ACC112 (cell line): ENCODE measurements at regions not wholly inside any gene's neighbourhood (a gene's known extent, or its start where the extent isn't known, plus 50 kb on each side); places are given as distances from the start of the nearest gene placed in this dataset.

ENCODE experiments used
- H2AFZ ChIP-seq: fragments of 200-600 bp; sonication (generic); one replicate; pipeline ENCODE4 v1.6.0; 2017; ENCODE audit warnings: antibody characterized with exemption, low read length; ENCODE audit not compliant: unreplicated experiment
- H3K27ac ChIP-seq: fragments of 200-600 bp; sonication (generic); 2 replicates; pipeline ENCODE4 v1.5.1; 2014; ENCODE audit warnings: low read depth, mild to moderate bottlenecking, antibody characterized with exemption, low read length, moderate library complexity
- H3K27me3 ChIP-seq: fragments of 200-600 bp; sonication (generic); 2 replicates; pipeline ENCODE4 v1.6.1; 2014; ENCODE audit warnings: mild to moderate bottlenecking, antibody characterized with exemption, low read length, moderate library complexity, mixed read lengths; ENCODE audit not compliant: insufficient read depth
- H3K36me3 ChIP-seq: fragments of 200-600 bp; sonication (generic); 2 replicates; pipeline ENCODE4 v1.6.1; 2016; ENCODE audit warnings: mild to moderate bottlenecking, antibody characterized with exemption, low read length, moderate library complexity, mixed read lengths; ENCODE audit not compliant: insufficient read depth
- H3K4me1 ChIP-seq: fragments of 200-600 bp; sonication (generic); one replicate; pipeline ENCODE4 v1.6.1; 2016; ENCODE audit warnings: low read length, mixed read lengths; ENCODE audit not compliant: insufficient read depth, unreplicated experiment, control insufficient read depth
- H3K4me3 ChIP-seq: fragments of 200-600 bp; sonication (generic); 2 replicates; pipeline ENCODE4 v1.5.1; 2014; ENCODE audit warnings: mild to moderate bottlenecking, low read depth, low read length
- H3K79me2 ChIP-seq: fragments of 200-600 bp; sonication (generic); one replicate; pipeline ENCODE4 v1.6.0; 2016; ENCODE audit warnings: low read length; ENCODE audit not compliant: control insufficient read depth, unreplicated experiment, insufficient read depth

DNA sequence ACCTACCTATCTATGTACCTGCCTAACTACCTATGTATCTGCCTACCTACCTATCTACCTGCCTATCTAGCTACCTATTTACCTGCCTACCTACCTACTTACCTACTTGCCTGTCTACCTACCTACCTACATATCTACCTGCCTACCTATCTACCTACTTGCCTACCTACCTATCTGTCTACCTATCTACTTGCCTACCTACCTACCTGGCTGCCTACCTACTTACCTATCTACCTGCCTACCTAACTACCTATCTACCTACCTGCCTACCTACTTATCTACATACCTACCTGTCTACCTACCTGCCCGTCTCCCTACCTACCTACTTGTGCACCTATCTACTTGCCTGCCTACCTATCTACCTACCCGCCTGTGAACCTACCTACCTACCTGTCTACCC, 68.7 kb upstream of the NPTX2 start:
- no peak overlapping the region for H3K4me3 ChIP-seq
- no peak overlapping the region for H3K27ac ChIP-seq
- H3K4me1 ChIP-seq = no peaks in the 10 kb centered on the region
- H2AFZ ChIP-seq = no peak overlapping the region
- no peaks in the 10 kb centered on the region for H3K79me2 ChIP-seq
- H3K36me3 ChIP-seq = no peaks in the 10 kb centered on the region
- H3K27me3 ChIP-seq = peaks cover 7% of the 10 kb centered on the region; the same call in 1 of the 2 replicates

DNA sequence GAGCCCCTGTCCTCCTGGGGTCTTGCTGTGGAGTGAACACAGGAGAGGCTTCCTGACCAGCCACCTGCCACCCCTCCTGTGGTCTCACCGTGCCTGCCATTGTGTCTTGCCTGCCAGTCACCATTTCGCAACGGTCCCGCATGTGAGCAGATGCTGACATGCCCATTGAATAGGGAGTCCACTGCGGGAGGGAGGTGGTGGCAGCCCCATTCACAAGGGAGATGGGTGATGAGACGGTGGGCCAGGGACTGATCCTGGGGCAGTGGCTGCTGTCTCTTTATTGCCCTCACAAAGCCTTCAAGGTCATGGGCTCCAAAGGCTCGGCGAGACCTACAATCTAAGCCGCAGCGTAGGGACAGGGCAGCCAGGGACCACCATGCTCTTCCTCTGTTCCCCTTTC, 76.0 kb upstream of the NPTX2 start:
- Histone ChIP-seq H3K4me3 (no peak overlapping the region), H2AFZ (no peak overlapping the region), H3K4me1 (no peaks in the 10 kb centered on the region), H3K27ac (no peak overlapping the region), H3K79me2 (no peaks in the 10 kb centered on the region), H3K36me3 (no peaks in the 10 kb centered on the region), H3K27me3 (peaks cover 13% of the 10 kb centered on the region; the same call in 1 of the 2 replicates)

DNA sequence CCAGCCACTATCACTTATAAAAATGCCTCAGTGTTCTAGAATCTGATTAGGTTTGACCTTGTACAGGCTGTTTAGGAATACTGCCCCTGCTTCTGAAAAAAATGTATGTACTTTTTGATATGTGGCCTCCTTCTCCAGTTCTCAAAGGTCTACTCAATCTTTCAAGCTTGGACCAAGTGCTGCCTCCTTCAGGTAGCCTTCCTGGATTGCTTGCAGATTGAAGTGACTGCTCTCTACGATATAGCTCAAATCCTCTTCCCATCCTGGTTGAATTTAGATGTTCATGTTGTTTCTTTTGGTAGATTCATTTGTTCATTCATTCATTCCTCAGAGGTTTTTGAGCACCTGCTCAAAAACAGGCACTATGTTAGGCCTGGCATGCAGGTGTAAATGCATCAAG, 77.2 kb upstream of the NPTX2 start:
- H3K4me1 ChIP-seq = no peaks in the 10 kb centered on the region
- no peak overlapping the region for H3K4me3 ChIP-seq
- peaks cover 10% of the 10 kb centered on the region for H3K27me3 ChIP-seq
- no peaks in the 10 kb centered on the region for H3K36me3 ChIP-seq
- no peak overlapping the region for H2AFZ ChIP-seq
- H3K79me2 ChIP-seq = no peaks in the 10 kb centered on the region
- H3K27ac ChIP-seq = no peak overlapping the region

DNA sequence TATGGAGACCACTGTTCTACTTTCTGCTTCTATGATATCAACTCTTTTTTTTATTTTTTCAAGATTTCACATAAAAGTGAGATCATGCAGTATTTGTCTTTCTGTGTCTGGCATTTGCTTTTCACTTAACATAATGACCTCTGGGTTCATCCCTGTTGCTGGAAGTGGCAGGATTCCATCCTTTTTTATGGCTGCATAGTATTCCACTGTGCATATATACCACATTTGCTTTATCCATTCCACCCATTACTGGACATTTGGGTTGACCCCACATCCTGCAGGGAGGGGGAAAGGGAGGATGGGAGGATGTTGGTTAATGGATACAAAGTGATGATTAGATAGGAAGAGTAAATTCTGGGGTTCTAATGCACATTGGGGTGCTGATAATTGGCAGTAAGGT, 80.3 kb upstream of the NPTX2 start:
- Histone ChIP-seq H3K4me3 (no peak overlapping the region), H3K27me3 (peaks cover 9% of the 10 kb centered on the region), H3K4me1 (no peaks in the 10 kb centered on the region), H3K36me3 (no peaks in the 10 kb centered on the region), H2AFZ (no peak overlapping the region), H3K79me2 (no peaks in the 10 kb centered on the region), H3K27ac (no peak overlapping the region)

DNA sequence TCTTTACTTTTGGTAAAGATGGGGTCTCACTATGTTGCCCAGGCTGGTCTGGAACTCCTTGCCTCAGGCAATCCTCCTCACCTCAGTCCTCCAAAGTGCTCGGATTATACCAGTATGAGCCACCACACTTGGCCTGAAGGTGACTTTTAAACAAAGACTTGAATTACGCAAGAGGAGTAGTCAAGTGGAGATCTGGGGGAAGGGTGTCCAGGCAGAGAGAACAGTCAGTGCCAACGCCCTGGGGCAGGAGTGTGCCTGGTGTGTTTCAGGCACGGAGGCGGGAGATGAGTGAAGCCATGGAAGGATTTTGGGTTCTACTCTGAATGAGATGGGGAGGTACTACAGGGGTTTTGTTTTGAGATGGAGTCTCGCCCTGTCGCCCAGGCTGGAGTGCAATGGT, 82.6 kb upstream of the NPTX2 start:
- peaks cover 9% of the 10 kb centered on the region; the same call in 1 of the 2 replicates for H3K27me3 ChIP-seq
- no peak overlapping the region for H2AFZ ChIP-seq
- H3K4me3 ChIP-seq = no peak overlapping the region
- no peaks in the 10 kb centered on the region for H3K36me3 ChIP-seq
- no peak overlapping the region for H3K27ac ChIP-seq
- no peaks in the 10 kb centered on the region for H3K4me1 ChIP-seq
- H3K79me2 ChIP-seq = no peaks in the 10 kb centered on the region

DNA sequence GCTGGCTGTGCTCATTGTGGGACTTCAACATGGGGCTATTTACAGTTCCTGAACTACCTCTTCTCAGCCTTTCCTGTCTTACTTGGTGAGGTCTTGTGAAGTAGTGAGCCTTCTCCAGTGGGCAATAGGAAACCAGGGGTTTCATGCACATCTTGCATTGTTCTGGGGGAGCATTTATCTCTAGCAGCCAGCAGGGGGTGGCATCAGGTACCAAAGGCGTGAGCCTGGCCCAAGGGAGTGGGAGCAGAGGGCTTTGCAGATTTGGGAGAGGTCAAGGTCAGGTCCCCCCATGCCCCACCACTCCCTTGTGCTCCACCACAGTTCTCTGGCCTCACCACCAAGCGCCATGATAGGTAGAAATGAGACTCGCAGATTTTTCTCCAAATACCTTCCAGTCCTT, 85.4 kb upstream of the NPTX2 start:
- Histone ChIP-seq H2AFZ (no peak overlapping the region), H3K4me3 (no peak overlapping the region), H3K27ac (no peak overlapping the region), H3K4me1 (no peaks in the 10 kb centered on the region), H3K79me2 (no peaks in the 10 kb centered on the region), H3K27me3 (peaks cover 23% of the 10 kb centered on the region), H3K36me3 (no peaks in the 10 kb centered on the region)

DNA sequence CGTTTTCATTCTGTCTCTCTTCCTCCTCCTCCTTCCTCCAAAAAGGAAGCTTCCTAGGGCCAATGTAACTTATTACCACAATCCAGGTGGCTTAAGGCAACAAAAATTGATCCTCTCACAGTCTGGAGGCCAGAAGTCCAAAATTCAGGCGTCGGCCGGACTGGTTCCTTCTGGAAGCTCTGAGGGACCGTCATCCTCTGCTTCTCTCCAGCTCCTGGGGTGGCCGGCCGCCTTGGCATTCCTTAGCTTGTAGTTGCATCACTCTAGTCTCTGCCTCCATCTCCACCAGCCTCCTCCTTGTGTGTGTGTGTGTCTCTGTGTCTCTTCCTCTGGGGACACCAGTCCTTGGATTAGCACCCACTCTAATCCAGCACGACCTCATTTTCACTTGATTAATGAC, 89.0 kb upstream of the NPTX2 start:
- H2AFZ ChIP-seq = no peak overlapping the region
- no peaks in the 10 kb centered on the region for H3K79me2 ChIP-seq
- H3K4me1 ChIP-seq = no peaks in the 10 kb centered on the region
- H3K27me3 ChIP-seq = peaks cover 20% of the 10 kb centered on the region
- no peaks in the 10 kb centered on the region for H3K36me3 ChIP-seq
- H3K4me3 ChIP-seq = no peak overlapping the region
- no peak overlapping the region for H3K27ac ChIP-seq

DNA sequence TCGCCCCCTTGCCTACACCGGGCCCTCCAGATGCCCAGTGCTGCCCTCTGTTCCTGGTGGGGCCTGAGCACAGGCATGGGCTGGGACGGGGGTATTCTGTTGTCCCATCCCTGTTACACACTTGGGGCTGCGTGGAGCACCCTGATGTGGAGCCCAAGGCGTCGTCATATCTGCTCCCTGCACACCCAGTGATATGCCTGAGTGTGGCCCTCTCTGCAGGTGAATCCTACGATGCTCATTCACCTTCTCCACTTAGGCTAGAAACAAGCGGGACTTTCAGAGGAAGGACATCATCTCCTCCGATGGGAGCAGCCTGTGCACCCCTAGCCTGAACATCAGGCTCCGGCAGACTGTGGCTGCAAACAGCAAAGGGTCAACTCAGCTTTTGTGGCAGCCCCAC, 91.0 kb upstream of the NPTX2 start:
- H3K79me2 ChIP-seq = no peaks in the 10 kb centered on the region
- H3K36me3 ChIP-seq = no peaks in the 10 kb centered on the region
- H3K4me1 ChIP-seq = no peaks in the 10 kb centered on the region
- H3K4me3 ChIP-seq = no peak overlapping the region
- no peak overlapping the region for H3K27ac ChIP-seq
- H2AFZ ChIP-seq = no peak overlapping the region
- H3K27me3 ChIP-seq = peaks cover 16% of the 10 kb centered on the region; the same call in 1 of the 2 replicates

DNA sequence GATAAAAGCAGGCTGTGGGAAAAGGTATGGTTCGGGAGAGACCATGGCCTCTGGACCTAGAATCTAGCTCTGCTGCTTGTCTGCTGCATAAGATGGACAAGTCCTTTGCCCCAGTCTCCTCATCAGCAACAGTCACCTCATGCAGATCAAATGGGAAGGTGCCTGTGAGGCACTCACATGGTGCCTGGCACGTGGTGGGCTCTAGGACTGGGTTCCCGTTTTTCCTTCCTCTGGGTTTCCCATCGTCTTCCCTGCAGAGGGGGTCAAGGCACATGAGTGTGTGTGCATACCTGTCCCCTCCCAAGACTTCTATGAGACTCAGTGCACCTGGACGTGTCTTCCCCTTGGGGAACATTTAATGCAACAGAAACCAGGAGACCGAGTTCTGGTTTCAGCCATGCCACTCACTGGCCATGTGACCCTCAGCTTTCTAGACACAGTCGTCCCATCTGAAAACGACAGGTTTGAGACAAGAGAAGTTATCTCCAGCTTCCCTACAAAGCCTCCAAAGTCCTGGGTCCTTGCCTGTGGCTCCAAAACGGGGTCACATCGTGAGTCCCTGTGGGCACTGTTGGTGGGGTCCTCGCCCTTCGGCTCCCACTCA, 95.9 kb upstream of the NPTX2 start:
- H3K4me1 ChIP-seq = no peaks in the 10 kb centered on the region

DNA sequence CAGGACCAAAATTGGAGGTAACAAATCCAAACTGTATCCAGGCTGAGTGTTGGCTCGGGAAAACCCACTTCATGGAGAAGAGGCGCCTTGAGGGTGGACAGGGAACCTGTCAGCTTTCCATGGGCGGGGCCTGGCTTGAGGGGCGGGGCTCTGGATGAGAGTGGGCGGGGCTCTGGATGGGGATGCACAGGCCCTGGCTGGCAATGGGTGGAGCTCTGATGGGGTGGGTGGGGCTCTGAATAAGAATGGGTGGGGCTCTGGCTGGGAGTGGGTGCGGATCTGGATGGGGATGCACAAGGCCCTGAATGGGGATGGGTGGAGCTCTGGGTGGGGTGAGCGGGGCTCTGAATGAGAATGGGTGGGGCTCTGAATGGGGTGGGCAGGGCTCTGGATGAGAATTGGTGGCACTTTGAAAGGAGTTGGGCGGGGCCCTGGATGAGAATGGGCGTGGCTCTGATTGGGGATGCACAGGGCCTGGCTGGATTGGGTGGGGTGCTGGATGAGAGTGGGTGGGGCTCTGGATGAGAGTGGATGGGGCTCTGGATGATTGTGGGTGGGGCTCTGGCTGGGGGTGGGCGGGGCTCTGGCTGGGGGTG, 96.6 kb upstream of the NPTX2 start:
- Histone ChIP-seq H3K79me2 (no peaks in the 10 kb centered on the region), H2AFZ (no peak overlapping the region), H3K36me3 (no peaks in the 10 kb centered on the region), H3K4me3 (no peak overlapping the region), H3K4me1 (no peaks in the 10 kb centered on the region), H3K27ac (no peak overlapping the region), H3K27me3 (no peaks in the 10 kb centered on the region)

More for the DNA sequence above, 95.9 kb upstream of the NPTX2 start:
- Histone ChIP-seq H3K79me2 (no peaks in the 10 kb centered on the region), H3K27me3 (no peaks in the 10 kb centered on the region), H3K4me3 (no peak overlapping the region), H3K36me3 (no peaks in the 10 kb centered on the region), H3K27ac (no peak overlapping the region), H2AFZ (no peak overlapping the region)

DNA sequence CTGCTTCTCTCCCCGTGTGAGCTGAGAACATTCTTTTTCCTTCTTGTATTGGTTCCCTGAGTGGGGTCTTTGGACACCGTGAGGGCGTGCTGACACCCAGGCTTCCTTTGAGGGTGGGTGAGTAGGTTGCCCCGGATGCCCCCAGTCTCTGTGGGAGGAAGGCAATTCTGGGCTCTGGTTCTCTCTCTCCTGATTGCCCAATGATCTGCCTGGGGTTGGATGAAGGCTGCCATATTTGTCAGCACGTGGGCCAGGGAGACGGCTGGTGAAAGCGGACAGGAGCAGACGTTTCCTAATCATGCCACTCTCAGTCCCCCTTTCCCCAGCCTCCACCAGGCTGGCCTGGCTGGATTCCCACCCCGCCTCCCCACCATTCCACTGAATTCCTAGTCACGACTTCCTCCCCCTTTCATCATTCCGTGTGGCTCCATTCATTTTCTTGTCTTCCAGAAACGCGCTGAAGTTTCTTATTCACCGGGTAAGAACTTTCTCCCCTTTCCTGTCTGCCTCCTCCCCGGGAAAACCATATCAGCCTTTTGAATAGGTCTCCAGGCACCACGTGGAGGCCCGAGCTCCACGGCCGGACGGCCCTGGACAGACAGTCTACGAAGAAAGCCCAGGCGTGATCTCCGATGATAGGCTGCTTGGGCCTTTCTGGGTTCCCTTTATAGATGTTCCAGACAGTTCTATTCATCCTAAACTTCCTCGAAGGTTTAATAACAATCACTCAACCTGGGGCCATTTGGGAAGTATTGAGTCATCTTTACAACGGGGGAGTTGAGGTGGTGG, 98.7 kb upstream of the NPTX2 start:
- H3K27me3 ChIP-seq = no peaks in the 10 kb centered on the region
- H3K79me2 ChIP-seq = no peaks in the 10 kb centered on the region
- no peaks in the 10 kb centered on the region for H3K36me3 ChIP-seq
- no peak overlapping the region for H2AFZ ChIP-seq
- no peak overlapping the region for H3K27ac ChIP-seq
- H3K4me1 ChIP-seq = no peaks in the 10 kb centered on the region
- no peak overlapping the region for H3K4me3 ChIP-seq
